KMS-11 (cell line): ENCODE measurements at regions not wholly inside any gene's neighbourhood (a gene's known extent, or its start where the extent isn't known, plus 50 kb on each side); places are given as distances from the start of the nearest gene placed in this dataset.

ENCODE experiments used
- H2AFZ ChIP-seq: fragments of 200-600 bp; sonication (generic); 2 replicates; pipeline ENCODE4 v1.6.1; 2016; ENCODE audit warnings: antibody characterized with exemption, mixed run types, low read depth
- H3K27ac ChIP-seq: fragments of 200-600 bp; sonication (generic); 2 replicates; pipeline ENCODE4 v1.6.1; 2016; ENCODE audit warnings: mild to moderate bottlenecking, mixed run types
- H3K27me3 ChIP-seq: fragments of 200-600 bp; sonication (generic); 2 replicates; pipeline ENCODE4 v1.6.1; 2017; ENCODE audit warnings: mild to moderate bottlenecking, low read depth, mixed run types, moderate library complexity; ENCODE audit not compliant: insufficient read depth
- H3K36me3 ChIP-seq: fragments of 200-600 bp; sonication (generic); 2 replicates; pipeline ENCODE4 v1.6.1; 2017; ENCODE audit warnings: mild to moderate bottlenecking, mixed run types; ENCODE audit not compliant: insufficient read depth
- H3K4me1 ChIP-seq: fragments of 200-600 bp; sonication (generic); 2 replicates; pipeline ENCODE4 v1.6.1; 2016; ENCODE audit warnings: mild to moderate bottlenecking, low read depth, mixed run types; ENCODE audit not compliant: poor library complexity, severe bottlenecking
- H3K4me2 ChIP-seq: fragments of 200-600 bp; sonication (generic); 2 replicates; pipeline ENCODE4 v1.7.0; 2016; ENCODE audit warnings: mild to moderate bottlenecking, mixed run types
- H3K4me3 ChIP-seq: fragments of 200-600 bp; sonication (generic); IDR thresholded peaks from 2 replicates; pipeline ENCODE4 v1.6.1; 2017; ENCODE audit warnings: low read depth, low read length, mixed read lengths; ENCODE audit not compliant: insufficient read depth
- H3K79me2 ChIP-seq: fragments of 200-600 bp; sonication (generic); 2 replicates; pipeline ENCODE4 v1.6.1; 2016; ENCODE audit warnings: low read depth, mixed run types; ENCODE audit not compliant: insufficient read depth
- H3K9ac ChIP-seq: fragments of 200-600 bp; sonication (generic); 2 replicates; pipeline ENCODE4 v1.6.1; 2016; ENCODE audit warnings: mild to moderate bottlenecking, mixed run types
- H4K20me1 ChIP-seq: fragments of 200-600 bp; sonication (generic); 2 replicates; pipeline ENCODE4 v1.6.1; 2016; ENCODE audit warnings: mild to moderate bottlenecking, mixed run types; ENCODE audit not compliant: insufficient read depth
- CTCF ChIP-seq: fragments of 200-600 bp; sonication (generic); conservative IDR thresholded peaks from 2 replicates; pipeline ENCODE4 v1.6.1; 2017; ENCODE audit warnings: low read depth, mild to moderate bottlenecking, antibody characterized with exemption, low read length, moderate library complexity, mixed read lengths

- Histone ChIP-seq H3K79me2 (no peaks in the 10 kb centered on the region), H3K9ac (no peak overlapping the region), H3K4me2 (no peak overlapping the region), H4K20me1 (no peaks in the 10 kb centered on the region), H3K4me3 (no peak overlapping the region), H3K36me3 (no peaks in the 10 kb centered on the region), H3K27me3 (no peaks in the 10 kb centered on the region), H2AFZ (no peak overlapping the region), H3K4me1 (no peaks in the 10 kb centered on the region), H3K27ac (no peak overlapping the region)
- TF ChIP-seq CTCF = peak; percentile 80
Measured at GRCh38 chr15:94670438-94671034, 439.2 kb downstream of the MCTP2 start.

DNA sequence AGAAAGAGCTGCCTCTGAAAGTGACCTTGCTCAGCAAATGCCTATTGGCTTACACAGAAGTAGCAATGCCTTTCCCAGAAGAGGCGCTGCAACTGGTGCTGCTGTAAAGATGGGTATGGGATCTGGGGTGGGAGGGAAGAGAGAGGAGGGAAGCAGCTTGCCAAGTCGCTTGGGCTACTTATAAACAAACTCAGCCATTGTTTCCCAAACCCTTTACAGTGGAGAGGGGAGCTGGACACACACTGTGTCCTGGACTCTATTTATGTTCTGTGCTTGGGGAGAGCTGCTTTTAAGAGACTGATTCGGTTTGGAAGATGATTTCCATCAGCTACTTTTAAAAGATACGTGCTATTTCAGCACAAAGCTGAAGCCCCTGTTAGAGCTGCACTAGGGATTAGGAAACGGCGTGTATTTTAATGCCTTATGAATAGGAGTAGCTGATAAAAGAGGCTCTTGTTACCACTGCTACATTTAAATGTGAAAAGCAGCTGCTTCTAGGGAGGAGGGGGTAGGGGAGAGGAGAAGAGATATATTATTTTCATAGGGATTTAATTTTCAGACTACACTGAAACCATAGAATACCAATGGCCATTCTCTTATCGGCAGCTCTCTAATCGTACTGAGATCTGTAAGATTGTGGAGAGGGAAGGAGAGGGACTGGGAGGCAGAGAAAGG lies 440.6 kb downstream of the MCTP2 start:
- H3K27me3 ChIP-seq = no peaks in the 10 kb centered on the region
- no peak for TF ChIP-seq CTCF
- H3K27ac ChIP-seq = no peak overlapping the region
- no peaks in the 10 kb centered on the region for H3K4me1 ChIP-seq
- H3K4me3 ChIP-seq = no peak overlapping the region
- H3K79me2 ChIP-seq = no peaks in the 10 kb centered on the region
- no peak overlapping the region for H2AFZ ChIP-seq
- no peaks in the 10 kb centered on the region for H3K36me3 ChIP-seq
- H4K20me1 ChIP-seq = no peaks in the 10 kb centered on the region
- H3K9ac ChIP-seq = no peak overlapping the region
- no peak overlapping the region for H3K4me2 ChIP-seq

DNA sequence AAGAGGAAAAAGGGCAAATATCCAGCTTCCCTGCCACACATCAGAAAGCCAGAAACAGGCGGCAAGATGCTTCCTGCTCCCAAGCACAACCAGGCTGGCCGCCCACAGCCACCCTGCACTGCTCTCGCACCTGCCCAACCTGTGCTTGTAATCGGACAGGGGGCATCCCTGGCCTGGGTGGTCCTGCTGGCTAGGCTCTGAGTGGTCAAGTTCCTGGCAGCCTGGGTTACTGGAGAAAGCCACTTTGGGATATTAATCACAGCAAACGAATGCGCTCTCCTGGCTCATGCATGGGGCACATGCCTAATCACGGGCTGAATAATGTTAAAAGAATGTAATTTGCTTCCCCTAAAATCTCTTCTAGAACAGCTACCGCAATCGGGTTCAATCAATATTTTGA lies 442.4 kb downstream of the MCTP2 start:
- no peak overlapping the region for H3K4me2 ChIP-seq
- H3K79me2 ChIP-seq = no peaks in the 10 kb centered on the region
- H3K36me3 ChIP-seq = no peaks in the 10 kb centered on the region
- no peak overlapping the region for H3K4me3 ChIP-seq
- no peaks in the 10 kb centered on the region for H4K20me1 ChIP-seq
- no peak overlapping the region for H3K27ac ChIP-seq
- no peak overlapping the region for H3K9ac ChIP-seq
- H2AFZ ChIP-seq = no peak overlapping the region
- H3K4me1 ChIP-seq = no peaks in the 10 kb centered on the region
- no peak for TF ChIP-seq CTCF
- no peaks in the 10 kb centered on the region for H3K27me3 ChIP-seq

DNA sequence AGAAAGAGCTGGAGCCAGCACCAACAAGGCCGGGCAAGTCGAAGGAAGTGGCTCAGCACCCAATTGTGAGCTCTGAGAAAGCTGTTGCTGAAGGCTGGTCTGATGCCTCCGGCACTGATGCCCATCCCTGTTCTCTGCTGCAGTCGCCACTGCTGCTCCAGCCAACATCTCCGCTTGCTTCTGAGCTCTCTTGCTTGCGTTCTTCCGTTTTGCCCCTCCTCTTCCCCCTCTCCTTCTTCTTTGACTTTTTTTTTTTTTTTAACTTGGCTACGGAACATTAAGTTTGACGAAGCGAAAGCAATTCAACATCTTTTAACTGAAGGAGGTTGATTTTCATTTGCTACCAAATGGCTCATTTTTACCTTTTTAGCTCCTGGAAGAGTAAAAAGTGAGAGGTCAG lies 442.9 kb downstream of the MCTP2 start:
- Histone ChIP-seq H3K27me3 (no peaks in the 10 kb centered on the region), H2AFZ (no peak overlapping the region), H3K36me3 (no peaks in the 10 kb centered on the region), H3K9ac (no peak overlapping the region), H3K4me3 (no peak overlapping the region), H3K27ac (no peak overlapping the region), H3K79me2 (no peaks in the 10 kb centered on the region), H3K4me2 (no peak overlapping the region), H4K20me1 (no peaks in the 10 kb centered on the region), H3K4me1 (no peaks in the 10 kb centered on the region)
- no peak for TF ChIP-seq CTCF
